ENCODE measurements at regions not wholly inside any gene's neighbourhood (a gene's known extent, or its start where the extent isn't known, plus 50 kb on each side); places are given as distances from the start of the nearest gene placed in this dataset.
A peak's percentile ranks its signal among the peaks of the same experiment; 100 is the strongest.

DNA sequence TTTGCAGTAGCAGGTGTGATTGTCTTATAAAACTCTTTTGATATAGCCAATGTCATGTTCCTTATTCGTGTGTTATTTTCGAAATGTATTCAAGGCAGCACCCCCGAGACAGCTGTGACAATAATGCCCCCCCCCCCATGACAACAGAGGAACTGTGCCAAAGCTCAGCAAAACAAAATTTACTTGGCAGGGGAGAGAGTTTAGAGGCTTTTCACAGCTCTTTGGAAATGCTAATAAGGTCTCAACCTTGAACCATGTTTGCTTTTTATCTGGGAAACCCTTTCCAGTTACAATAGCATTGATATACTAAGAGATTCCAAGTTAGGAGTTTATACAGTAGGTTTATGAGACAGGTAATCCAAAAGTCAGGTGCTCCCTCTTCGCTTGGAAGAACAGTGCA is 56.4 kb upstream of the USP44 start:
- no peak for DNase-seq (ENCODE audit: low spot score)

- DNase-seq (ENCODE audit: low spot score): no peak
Observed at GRCh38 chr12:95605875-95606274, 54.6 kb upstream of the USP44 start.

GRCh38 chr12:95605087-95605486 is 53.8 kb upstream of the USP44 start:
- DNase-seq (ENCODE audit: low spot score): peak; percentile 20

DNA sequence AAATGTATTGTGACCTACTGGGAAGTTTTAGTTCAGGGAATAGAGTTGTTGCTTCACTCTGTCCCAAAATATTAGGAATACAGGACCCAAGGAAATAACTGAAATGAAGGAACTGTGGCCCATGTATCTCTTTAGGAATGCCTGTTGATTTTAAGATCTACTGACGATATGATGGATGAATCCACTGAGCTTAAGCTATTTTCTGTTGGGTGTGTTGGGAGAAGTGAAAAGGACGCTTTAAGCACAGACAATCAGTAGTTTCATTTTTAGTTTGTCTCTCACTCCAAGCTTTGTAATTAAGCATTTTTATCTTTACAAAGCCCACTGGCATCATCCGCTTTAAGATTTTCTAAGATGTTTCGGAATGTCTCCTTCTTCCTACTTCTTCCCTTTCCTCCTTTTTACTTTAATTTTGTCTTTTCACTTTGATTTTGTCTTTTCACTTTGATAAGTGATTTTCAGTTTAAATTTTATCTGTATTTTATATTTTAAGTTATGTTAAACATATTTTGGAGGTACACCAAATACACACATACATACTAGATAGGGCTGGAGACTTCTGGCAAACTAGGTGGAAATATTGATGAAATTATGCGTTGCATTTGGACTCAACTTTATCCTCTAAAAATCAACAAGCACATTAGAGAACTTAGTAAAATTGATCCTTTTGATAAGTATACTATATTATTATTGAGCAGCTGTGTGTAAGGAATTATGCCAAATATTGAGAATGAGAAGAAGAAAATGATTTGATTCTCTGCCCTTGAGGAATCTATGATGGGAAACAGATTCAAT is 52.3 kb upstream of the USP44 start:
- no peak for DNase-seq (ENCODE audit: low spot score)

DNA sequence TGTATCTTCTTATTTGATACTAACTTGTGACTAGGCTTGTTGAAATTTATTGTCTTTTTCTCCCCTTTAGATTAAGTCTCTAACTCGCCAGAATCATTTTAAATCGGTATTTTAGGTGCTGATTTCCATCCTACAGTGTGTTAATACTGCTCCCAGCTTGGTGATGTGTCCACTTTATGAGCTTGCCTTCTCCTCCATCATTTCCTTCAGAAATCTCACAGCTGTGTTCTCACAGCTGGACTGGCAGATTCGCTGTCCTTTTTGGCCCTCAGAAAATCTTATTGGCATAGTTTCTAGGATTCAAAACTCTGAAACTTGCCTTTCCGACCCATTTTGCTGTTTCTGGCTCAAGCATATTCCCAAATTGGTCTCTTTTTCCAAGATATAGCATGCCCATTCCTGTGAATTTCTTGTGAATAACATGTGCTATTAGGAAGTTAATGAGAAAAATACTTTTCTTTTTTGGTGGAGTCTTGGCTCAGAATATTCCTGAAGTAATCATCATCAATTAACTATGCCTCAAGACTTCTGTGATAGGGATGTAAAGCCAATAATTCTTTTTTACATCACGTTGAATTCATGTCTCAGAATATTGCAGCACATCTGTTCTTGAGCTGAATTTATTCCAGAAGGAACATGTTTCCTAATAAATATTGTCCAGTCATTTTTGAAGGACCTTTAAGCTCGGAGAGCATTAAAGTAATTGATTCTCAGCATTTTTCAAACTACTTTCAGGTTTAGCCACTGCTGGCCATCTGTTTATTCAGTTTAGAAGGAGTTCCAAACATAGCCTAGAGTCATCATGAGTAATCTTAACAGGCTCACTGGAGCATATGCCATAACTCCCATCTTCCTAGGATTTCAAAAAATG is 50.0 kb upstream of the USP44 start:
- peak; percentile 52 for DNase-seq (ENCODE audit: low spot score)

Measured in AG20443 (cell line).